ENCODE measurements at regions not wholly inside any gene's neighbourhood (a gene's known extent, or its start where the extent isn't known, plus 50 kb on each side); places are given as distances from the start of the nearest gene placed in this dataset.

DNA sequence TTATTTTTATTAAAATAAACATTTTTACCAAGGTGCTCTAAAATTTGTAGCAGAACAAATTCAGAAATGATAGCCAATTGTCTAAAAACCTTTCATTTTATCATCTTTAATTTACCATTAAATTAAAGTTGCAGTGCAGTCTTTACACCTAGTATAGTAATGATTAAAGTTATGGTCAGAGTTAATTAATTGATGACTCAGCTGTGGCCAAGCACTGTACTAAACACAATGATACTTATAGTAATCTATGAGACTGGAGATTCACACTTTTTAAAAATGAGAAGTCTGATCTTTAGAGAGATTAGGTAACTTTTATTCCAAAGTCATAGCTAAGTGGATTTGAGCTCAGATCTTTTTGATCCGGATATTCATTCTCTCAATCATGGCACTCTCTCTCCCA lies 621.1 kb upstream of the MEF2C start:
- Mint-ChIP-seq H3K27me3 (no peaks in the 10 kb centered on the region), H3K36me3 (ENCODE audit: insufficient read depth) (no peaks in the 10 kb centered on the region), H3K27ac (no peak overlapping the region), H3K4me1 (ENCODE audit: low read depth) (no peaks in the 10 kb centered on the region), H3K9me3 (ENCODE audit: low read depth) (peaks cover 4% of the 10 kb centered on the region), H3K4me3 (ENCODE audit: low read depth) (no peak overlapping the region)
- no peak for DNase-seq (ENCODE audit: low spot score, unreplicated experiment)
- TF ChIP-seq, protein P1, sequence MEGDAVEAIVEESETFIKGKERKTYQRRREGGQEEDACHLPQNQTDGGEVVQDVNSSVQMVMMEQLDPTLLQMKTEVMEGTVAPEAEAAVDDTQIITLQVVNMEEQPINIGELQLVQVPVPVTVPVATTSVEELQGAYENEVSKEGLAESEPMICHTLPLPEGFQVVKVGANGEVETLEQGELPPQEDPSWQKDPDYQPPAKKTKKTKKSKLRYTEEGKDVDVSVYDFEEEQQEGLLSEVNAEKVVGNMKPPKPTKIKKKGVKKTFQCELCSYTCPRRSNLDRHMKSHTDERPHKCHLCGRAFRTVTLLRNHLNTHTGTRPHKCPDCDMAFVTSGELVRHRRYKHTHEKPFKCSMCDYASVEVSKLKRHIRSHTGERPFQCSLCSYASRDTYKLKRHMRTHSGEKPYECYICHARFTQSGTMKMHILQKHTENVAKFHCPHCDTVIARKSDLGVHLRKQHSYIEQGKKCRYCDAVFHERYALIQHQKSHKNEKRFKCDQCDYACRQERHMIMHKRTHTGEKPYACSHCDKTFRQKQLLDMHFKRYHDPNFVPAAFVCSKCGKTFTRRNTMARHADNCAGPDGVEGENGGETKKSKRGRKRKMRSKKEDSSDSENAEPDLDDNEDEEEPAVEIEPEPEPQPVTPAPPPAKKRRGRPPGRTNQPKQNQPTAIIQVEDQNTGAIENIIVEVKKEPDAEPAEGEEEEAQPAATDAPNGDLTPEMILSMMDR (IDR thresholded peaks at IDR 0.05; ENCODE audit: unreplicated experiment) = no peak

GRCh38 chr5:89499787-89500186 lies 616.8 kb upstream of the MEF2C start:
- H3K9me3 Mint-ChIP-seq (ENCODE audit: low read depth) = no peaks in the 10 kb centered on the region
- TF ChIP-seq, protein P1 (IDR thresholded peaks at IDR 0.05; ENCODE audit: unreplicated experiment) = no peak
- no peaks in the 10 kb centered on the region for H3K27me3 Mint-ChIP-seq
- no peak overlapping the region for H3K4me3 Mint-ChIP-seq (ENCODE audit: low read depth)
- H3K36me3 Mint-ChIP-seq (ENCODE audit: insufficient read depth) = no peaks in the 10 kb centered on the region
- H3K4me1 Mint-ChIP-seq (ENCODE audit: low read depth) = no peaks in the 10 kb centered on the region
- no peak overlapping the region for H3K27ac Mint-ChIP-seq
- no peak for DNase-seq (ENCODE audit: low spot score, unreplicated experiment)

DNA sequence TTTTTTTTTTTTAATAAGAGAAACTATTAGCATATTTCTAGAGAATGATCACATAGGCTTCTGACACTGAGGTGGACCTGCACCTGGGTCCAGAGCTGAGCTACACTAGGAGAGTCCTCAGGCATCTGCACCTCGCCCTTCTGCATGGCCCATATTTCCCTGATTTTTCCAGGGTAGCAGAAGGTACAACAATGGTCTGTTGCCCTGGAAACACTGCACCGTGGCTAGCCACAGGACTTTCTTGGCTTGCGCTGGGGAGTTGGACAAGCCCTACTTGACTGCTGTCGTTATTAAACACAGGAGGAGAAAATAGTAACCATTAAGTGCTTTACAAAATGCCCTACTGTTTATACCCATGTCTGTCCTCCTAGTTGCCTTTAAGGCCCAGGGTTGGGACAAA lies 615.7 kb upstream of the MEF2C start:
- Mint-ChIP-seq H3K4me3 (ENCODE audit: low read depth) (no peak overlapping the region), H3K36me3 (ENCODE audit: insufficient read depth) (no peaks in the 10 kb centered on the region), H3K4me1 (ENCODE audit: low read depth) (no peaks in the 10 kb centered on the region), H3K27me3 (no peaks in the 10 kb centered on the region), H3K27ac (no peak overlapping the region), H3K9me3 (ENCODE audit: low read depth) (no peaks in the 10 kb centered on the region)
- no peak for DNase-seq (ENCODE audit: low spot score, unreplicated experiment)
- TF ChIP-seq, protein P1 (IDR thresholded peaks at IDR 0.05; ENCODE audit: unreplicated experiment) = no peak

GRCh38 chr5:89493414-89493813 lies 610.4 kb upstream of the MEF2C start:
- no peak overlapping the region for H3K4me3 Mint-ChIP-seq (ENCODE audit: low read depth)
- no peaks in the 10 kb centered on the region for H3K36me3 Mint-ChIP-seq (ENCODE audit: insufficient read depth)
- no peaks in the 10 kb centered on the region for H3K27me3 Mint-ChIP-seq
- H3K9me3 Mint-ChIP-seq (ENCODE audit: low read depth) = no peaks in the 10 kb centered on the region
- DNase-seq (ENCODE audit: low spot score, unreplicated experiment) = no peak
- H3K27ac Mint-ChIP-seq = no peak overlapping the region
- TF ChIP-seq, protein P1 (IDR thresholded peaks at IDR 0.05; ENCODE audit: unreplicated experiment) = no peak
- H3K4me1 Mint-ChIP-seq (ENCODE audit: low read depth) = no peaks in the 10 kb centered on the region

- no peak overlapping the region for H3K27ac Mint-ChIP-seq
- TF ChIP-seq, protein P1 (IDR thresholded peaks at IDR 0.05; ENCODE audit: unreplicated experiment) = no peak
- no peaks in the 10 kb centered on the region for H3K27me3 Mint-ChIP-seq
- no peaks in the 10 kb centered on the region for H3K36me3 Mint-ChIP-seq (ENCODE audit: insufficient read depth)
- no peak overlapping the region for H3K4me3 Mint-ChIP-seq (ENCODE audit: low read depth)
- no peaks in the 10 kb centered on the region for H3K9me3 Mint-ChIP-seq (ENCODE audit: low read depth)
- DNase-seq (ENCODE audit: low spot score, unreplicated experiment) = no peak
- peaks cover 2% of the 10 kb centered on the region for H3K4me1 Mint-ChIP-seq (ENCODE audit: low read depth)
These were observed 602.0 kb upstream of the MEF2C start for GRCh38 chr5:89484962-89485361.
